ENCODE measurements at regions not wholly inside any gene's neighbourhood (a gene's known extent, or its start where the extent isn't known, plus 50 kb on each side); places are given as distances from the start of the nearest gene placed in this dataset.

- Histone ChIP-seq H3K23ac (ENCODE audit: insufficient read length) (no peak overlapping the region), H3K27ac (ENCODE audit: low read depth, low read length) (no peak overlapping the region), H4K91ac (replicated peaks; ENCODE audit: insufficient read length, low read length) (no peak overlapping the region), H3K9me3 (ENCODE audit: insufficient read depth in 2 of 2, low read depth in 1 of 2, low read length in 1 of 2) (no peaks in the 10 kb centered on the region), H3K4me1 (replicated peaks in 1 of 4; ENCODE audit: control insufficient read depth in 3 of 4, insufficient read depth in 4 of 4, low read length in 3 of 4) (no peaks in the 10 kb centered on the region), H2BK5ac (ENCODE audit: low read depth, low read length) (no peak overlapping the region), H3K79me1 (ENCODE audit: low read depth, low read length) (no peaks in the 10 kb centered on the region), H3K36me3 (ENCODE audit: control insufficient read depth in 2 of 4, insufficient read depth in 4 of 4, low read length in 3 of 4) (no peaks in the 10 kb centered on the region), H2BK120ac (replicated peaks; ENCODE audit: low read depth, low read length) (no peak overlapping the region), H3K4me3 (ENCODE audit: extremely low read depth in 1 of 4, insufficient read depth in 2 of 4, low read depth in 3 of 4, low read length in 4 of 4) (no peak overlapping the region), H4K5ac (ENCODE audit: insufficient read length, low read depth, low read length) (no peak overlapping the region), H2BK15ac (ENCODE audit: low read length) (no peak overlapping the region), H3K4me2 (ENCODE audit: insufficient read depth in 1 of 2, low read depth in 2 of 2, low read length in 2 of 2) (no peak overlapping the region), H2AFZ (ENCODE audit: low read length) (no peak overlapping the region), H2BK20ac (ENCODE audit: low read length) (no peak overlapping the region), H3K9ac (replicated peaks in 1 of 4; ENCODE audit: extremely low read depth in 1 of 4, low read depth in 3 of 4, low read length in 3 of 4) (no peak overlapping the region), H3K14ac (ENCODE audit: insufficient read length) (no peak overlapping the region), H3K79me2 (ENCODE audit: control insufficient read depth in 1 of 2, insufficient read depth in 2 of 2, low read length in 2 of 2) (no peaks in the 10 kb centered on the region), H3K4ac (replicated peaks; ENCODE audit: insufficient read length, low read depth, low read length) (no peak overlapping the region), H3K23me2 (ENCODE audit: low read depth, low read length) (no peaks in the 10 kb centered on the region), H4K8ac (ENCODE audit: extremely low read depth, insufficient read depth, low read length) (no peak overlapping the region), H3K27me3 (replicated peaks in 1 of 4; ENCODE audit: control insufficient read depth in 3 of 4, extremely low read depth in 1 of 4, insufficient read depth in 3 of 4, low read length in 3 of 4) (no peaks in the 10 kb centered on the region), H3K56ac (replicated peaks; ENCODE audit: insufficient read length, low read depth, low read length) (no peak overlapping the region), H2AK5ac (ENCODE audit: low read depth, low read length) (no peak overlapping the region), H3K18ac (ENCODE audit: extremely low read depth, low read length) (no peak overlapping the region), H2BK12ac (ENCODE audit: low read depth, low read length) (no peak overlapping the region), H4K20me1 (replicated peaks in 1 of 2; ENCODE audit: control insufficient read depth in 1 of 2, insufficient read depth in 2 of 2, low read length in 2 of 2) (no peaks in the 10 kb centered on the region)
- CTCF ChIA-PET (ENCODE audit: partially characterized antibody): interaction anchor here (2.4 kb wide), 1 partner anchor 11 kb away, joined by 9 read pairs; no protein-coding TSS in a partner anchor
- DNase-seq (ENCODE audit: low read depth in 1 of 2, low spot score in 2 of 2): no peak
- WGBS, 2 experiments (ENCODE audit: extremely low coverage in 1 of 2, insufficient coverage in 1 of 2, insufficient read length in 1 of 2, insufficient replicate concordance in 2 of 2, low coverage in 1 of 2, low lambda C conversion rate in 2 of 2, missing lambda C conversion rate in 1 of 2): 82% methylated on average over 3 of the region's 3 CpGs; no CpG with 5 or more reads in 1 of the 2 experiments
- POLR2A ChIA-PET (ENCODE audit: partially characterized antibody): no interaction called here
- FAIRE-seq: no peak
- TF ChIP-seq TBP (IDR thresholded peaks at IDR 0.05; ENCODE audit: low read depth, low read length) (no peak), SUZ12 (IDR thresholded peaks at IDR 0.05; ENCODE audit: low read length) (no peak), CEBPB (IDR thresholded peaks at IDR 0.05; ENCODE audit: low read depth, low read length) (no peak), CTBP2 (IDR thresholded peaks at IDR 0.05; ENCODE audit: borderline replicate concordance, insufficient read depth, insufficient read length, low read length) (no peak), CBX5 (IDR thresholded peaks at IDR 0.05; ENCODE audit: low read depth, low read length) (no peak), JUND (IDR thresholded peaks at IDR 0.05; ENCODE audit: low read length) (no peak), POLR2AphosphoS5 (IDR thresholded peaks at IDR 0.05; ENCODE audit: low read depth, low read length) (no peak), E2F6 (IDR thresholded peaks at IDR 0.05) (no peak), KDM4A (IDR thresholded peaks at IDR 0.05; ENCODE audit: low read depth, low read length, severe bottlenecking) (no peak), TAF7 (optimal IDR thresholded peaks at IDR 0.05; ENCODE audit: borderline replicate concordance, low read depth, low read length) (no peak), SP1 (IDR thresholded peaks at IDR 0.05; ENCODE audit: low read depth, low read length) (no peak), BCL11A (IDR thresholded peaks at IDR 0.05; ENCODE audit: low read depth in 2 of 2, low read length in 2 of 2) (no peak), GABPA (IDR thresholded peaks at IDR 0.05; ENCODE audit: borderline replicate concordance, insufficient read depth, low read length) (no peak), POU5F1 (IDR thresholded peaks at IDR 0.05; ENCODE audit: low read depth, low read length) (no peak)
Observed at GRCh38 chr6:133626096-133626666, 262.7 kb upstream of the TCF21 start.

Data from H1 (cell line).